GM19372 (cell line): ENCODE measurements at regions not wholly inside any gene's neighbourhood (a gene's known extent, or its start where the extent isn't known, plus 50 kb on each side); places are given as distances from the start of the nearest gene placed in this dataset.
"Not testable (repeated sequence)": the region's sequence is repeated elsewhere in the genome, so short reads cannot be mapped to it uniquely, and the experiment has no call there.

ENCODE experiments used
- ATAC-seq: cut with Tn5 transposase; IDR thresholded peaks from one replicate; pipeline ENCODE4 v1.9.1; 2021; ENCODE audit warnings: mild to moderate bottlenecking, low read depth, moderate library complexity; ENCODE audit not compliant: unreplicated experiment

GRCh38 chr10:60485025-60485424 lies 95.3 kb upstream of the ANK3 start:
- ATAC-seq, result no peak

DNA sequence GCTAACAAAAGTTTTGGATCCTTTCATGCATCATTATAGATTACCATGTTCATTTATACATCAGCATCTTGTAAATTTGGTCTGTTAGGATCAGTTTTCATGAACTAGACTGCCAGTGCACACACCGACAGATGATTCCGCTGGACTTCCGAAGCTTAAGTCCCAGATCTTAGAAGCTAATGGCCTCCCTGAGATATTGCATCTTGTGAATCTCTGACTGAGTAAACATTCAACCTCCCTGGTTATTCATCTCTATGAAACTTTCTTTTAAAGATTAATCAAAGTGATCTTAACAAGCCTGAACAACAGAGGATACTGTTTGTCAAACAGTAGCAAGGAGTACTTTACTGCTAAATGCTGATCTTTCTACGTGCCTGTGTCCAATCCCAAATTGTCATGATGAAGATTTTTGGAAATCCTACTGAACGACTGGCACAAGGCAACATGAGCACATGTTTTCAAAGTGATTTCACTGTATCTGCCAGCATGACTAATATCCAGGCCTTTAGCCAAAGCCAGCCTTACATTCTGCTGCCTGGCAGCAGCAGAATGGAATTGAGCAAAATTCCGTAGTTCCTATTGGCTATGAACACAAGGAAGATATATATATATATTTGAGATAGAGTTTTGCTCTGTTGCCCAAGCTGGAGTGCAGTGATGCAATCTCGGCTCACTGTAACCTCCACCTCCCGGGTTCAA lies 91.3 kb upstream of the ANK3 start:
- no peak for ATAC-seq

- ATAC-seq, result no peak
Measured at GRCh38 chr10:60479305-60480020, 89.8 kb upstream of the ANK3 start.

GRCh38 chr10:60476451-60476850 lies 86.8 kb upstream of the ANK3 start:
- ATAC-seq, result no peak

DNA sequence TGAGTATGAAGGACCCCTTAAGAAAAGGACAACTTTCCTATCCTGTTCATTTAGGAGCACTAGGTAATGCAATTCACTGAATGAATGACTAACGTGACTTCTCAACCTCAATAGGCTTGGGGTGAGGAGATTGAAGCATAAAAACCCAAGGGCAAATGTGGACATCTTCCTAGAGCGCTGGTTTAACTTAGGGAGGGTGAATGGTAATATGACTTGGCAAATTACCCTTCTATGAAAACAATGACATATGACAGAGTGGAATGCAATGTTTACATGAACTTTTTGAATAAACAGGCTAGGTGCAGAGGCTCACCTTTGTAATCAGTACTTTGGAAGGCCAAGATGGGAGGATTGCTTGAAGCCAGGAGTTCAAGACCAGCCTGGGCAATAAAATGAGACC lies 83.9 kb upstream of the ANK3 start:
- no peak for ATAC-seq

- ATAC-seq, result no peak
Measured at GRCh38 chr10:60470091-60470490, 80.4 kb upstream of the ANK3 start.

- ATAC-seq, result not testable (repeated sequence)
Measured at GRCh38 chr10:60469147-60469546, 79.5 kb upstream of the ANK3 start.

DNA sequence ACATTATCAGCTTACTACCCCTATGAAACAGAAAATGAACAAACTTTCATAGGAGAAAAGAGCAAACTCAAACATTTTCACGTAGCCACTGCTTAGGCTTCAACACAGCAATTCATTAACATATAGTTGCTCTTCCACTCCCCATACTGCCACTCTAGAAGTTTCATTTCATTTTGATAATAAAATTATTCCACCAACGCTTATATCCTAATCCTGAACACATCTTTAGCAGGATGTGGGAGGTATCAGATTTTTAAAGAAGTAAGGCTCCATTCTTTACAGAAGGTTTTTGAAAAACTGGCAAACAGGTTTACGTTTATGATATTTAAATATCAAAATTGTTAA lies 77.5 kb upstream of the ANK3 start:
- no peak for ATAC-seq

- ATAC-seq, result no peak
Measured at GRCh38 chr10:60466267-60467201, 76.9 kb upstream of the ANK3 start.

DNA sequence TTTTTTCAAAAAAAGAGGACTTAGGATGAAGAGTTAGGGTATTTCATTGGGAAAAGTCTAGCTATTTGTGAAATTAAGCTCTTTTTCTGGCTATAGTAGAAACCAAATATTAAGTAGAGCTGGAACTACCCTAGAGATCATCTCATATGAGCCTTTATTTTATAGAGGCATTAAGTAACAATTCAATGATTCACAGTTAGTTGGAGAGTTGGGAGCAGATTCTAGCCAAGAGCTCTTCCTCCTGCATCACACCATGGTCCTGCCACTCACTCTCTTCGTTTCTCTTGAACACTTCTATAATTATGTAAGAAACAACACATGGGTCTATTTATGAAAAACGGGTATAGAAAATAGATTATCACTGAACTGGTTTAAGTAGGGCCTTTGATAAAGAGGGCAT lies 76.1 kb upstream of the ANK3 start:
- ATAC-seq, result no peak

- ATAC-seq, result no peak
Measured at GRCh38 chr10:60464659-60465058, 75.0 kb upstream of the ANK3 start.

GRCh38 chr10:60463746-60464145 lies 74.1 kb upstream of the ANK3 start:
- no peak for ATAC-seq

GRCh38 chr10:60461688-60462087 lies 72.0 kb upstream of the ANK3 start:
- no peak for ATAC-seq

DNA sequence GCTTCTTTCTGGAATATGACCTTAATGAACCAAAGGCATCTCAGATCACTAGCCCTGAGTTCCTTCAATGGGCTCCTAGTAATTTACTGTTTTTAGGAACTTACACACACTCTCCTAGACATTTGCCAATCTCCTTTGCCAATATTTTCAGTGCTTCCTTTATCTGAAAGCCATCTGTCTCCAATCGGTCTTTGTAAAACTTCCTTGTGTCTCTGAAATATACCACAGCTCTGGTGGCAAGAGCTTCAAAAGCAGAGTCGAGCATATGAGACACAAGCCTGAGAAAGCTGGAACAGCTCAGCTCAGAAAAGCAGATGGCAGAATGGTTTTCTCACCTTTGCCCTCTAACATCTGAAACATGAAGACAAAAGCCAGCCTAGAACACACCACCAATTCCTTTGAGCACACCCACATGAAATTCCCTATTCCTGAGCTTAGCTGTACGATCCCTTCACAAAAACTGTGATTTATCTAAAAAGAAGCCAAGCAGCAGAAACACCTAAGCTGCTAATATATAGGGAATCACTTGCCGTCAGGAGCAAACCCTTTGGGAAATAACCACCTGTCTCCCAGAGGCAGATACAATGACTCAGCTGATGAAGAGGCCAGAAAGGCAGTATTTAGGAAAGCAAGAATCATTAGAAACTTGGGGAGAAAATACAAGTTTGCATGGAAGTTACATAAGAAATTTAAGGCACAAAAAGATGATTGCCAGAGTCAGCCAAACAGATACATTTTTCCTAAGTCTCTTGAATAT lies 70.2 kb upstream of the ANK3 start:
- ATAC-seq, result no peak

DNA sequence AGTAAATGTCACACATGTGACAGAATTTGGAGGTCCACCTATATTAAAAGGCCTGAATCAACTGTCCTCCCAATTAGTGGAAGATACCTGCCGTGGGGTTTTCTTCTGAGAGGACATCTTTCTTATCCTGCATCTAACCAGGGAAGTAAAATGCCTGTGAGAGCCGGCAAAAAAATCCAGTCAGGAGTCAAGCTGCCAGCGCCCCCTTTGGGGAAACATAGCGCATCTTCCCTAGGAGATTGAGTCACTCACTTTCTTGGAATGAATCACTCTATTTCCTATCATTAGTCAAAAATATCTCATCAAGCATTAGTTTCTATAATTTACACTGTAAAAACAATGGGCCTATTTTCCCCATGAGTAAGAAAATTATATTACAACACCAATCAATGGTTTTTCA lies 66.4 kb upstream of the ANK3 start:
- ATAC-seq, result no peak

DNA sequence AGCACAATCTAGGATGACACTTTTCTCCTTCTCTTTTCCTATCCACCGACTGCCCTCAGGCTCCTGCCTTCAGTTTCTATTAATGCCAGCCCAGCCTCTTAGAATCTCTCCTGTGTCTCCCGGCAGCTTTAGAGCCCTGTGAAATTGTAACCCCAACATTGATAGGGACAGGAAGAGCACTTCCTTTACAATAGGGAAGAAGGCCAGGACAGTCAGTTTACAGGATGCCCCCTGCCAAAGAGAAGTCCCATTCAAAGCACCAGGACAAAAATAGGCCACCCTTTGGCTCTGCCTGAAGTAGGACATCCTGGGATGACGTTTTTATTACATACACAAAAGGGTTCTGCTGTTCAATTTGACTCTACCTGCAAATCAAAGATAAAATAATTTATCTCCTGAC lies 64.7 kb upstream of the ANK3 start:
- no peak for ATAC-seq

DNA sequence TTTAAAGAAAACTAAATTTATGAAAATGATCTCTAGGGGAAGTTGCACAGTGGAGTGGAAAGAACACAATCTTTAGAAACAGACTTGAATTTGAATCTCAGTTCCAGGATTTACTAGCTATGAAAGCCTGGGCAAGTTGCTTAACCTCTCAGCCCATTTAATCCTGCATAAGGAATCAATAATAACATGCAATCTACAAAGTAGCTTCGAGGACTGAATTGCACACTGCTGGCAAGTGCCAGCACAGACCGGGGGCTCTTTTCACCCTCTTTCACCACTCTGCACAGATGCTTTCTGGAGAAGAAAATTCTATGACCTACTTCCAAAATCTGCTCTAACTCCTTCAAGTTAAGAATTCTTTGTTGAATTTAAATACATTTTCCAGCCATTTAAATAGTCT lies 63.4 kb upstream of the ANK3 start:
- no peak for ATAC-seq

DNA sequence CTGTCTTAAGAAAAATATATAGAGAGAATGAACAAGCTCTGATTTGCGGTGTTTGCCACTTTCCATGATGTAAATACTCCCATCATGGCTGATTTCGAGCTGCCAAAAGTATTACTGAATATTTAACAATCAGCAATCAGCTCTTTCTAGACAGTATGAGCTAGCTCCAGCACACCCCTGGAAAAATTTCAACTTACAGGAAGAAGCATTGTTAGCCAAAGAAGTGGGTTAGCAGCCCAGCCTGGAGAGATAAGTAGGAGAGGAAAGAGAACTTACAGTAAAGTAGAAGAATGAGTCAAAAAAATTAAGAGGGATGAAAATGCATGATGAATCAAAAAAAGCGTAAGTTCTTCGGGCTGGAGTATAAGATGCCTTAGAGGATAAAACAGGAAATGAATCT lies 60.6 kb upstream of the ANK3 start:
- ATAC-seq, result no peak

DNA sequence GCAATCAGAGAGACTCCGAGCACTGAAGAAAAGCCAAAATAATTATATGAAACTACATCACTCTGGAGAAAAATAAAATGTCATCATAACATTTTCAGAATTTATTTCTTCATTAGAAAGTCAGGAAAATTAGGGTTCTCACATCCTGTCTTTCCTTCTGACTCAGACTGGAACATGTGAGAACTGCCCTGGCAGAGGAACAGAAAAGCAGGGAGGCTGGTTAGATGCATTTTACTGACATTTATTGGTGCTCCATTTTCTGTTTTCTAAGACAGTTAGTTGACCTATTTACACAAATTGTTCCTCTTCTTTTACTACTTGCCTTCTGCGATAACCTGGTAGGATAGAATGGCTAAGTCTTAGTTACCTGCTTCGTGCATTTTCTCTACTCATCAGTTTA lies 58.6 kb upstream of the ANK3 start:
- ATAC-seq, result no peak

DNA sequence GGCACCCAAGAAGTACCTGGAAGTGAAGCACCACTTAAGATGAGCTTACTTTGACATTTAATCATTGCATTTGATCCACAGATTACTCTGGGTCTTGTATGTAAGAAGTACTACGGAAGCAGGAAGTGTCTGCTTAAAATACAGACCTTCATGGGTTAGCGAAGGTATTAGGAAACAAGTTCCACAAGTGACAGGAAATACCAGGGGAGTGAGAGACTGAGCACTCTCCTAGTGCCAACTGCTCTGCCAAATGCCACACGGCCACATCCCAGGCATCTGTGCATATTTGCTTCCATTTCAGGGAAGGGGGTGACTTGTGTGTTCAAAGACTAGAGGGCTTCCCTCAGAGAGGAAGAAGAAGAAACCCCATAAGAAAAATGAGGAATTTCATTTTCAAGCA lies 57.2 kb upstream of the ANK3 start:
- no peak for ATAC-seq
